ENCODE measurements at regions not wholly inside any gene's neighbourhood (a gene's known extent, or its start where the extent isn't known, plus 50 kb on each side); places are given as distances from the start of the nearest gene placed in this dataset.

- no peak for TF ChIP-seq CTCF (IDR thresholded peaks at IDR 0.05; ENCODE audit: borderline replicate concordance, control extremely low read depth, extremely low read depth, insufficient read depth, missing control alignments)
- no peak for DNase-seq (ENCODE audit: low spot score)
- in situ Hi-C loops (cut with MboI; ENCODE audit: low sequenced_read_pairs, unreplicated experiment), result no loop called here
Measured at GRCh38 chr11:110958216-110958615, 246.0 kb upstream of the ARHGAP20 start.

GRCh38 chr11:110955776-110956175 is 243.5 kb upstream of the ARHGAP20 start:
- no peak for DNase-seq (ENCODE audit: low spot score)
- no peak for TF ChIP-seq CTCF (IDR thresholded peaks at IDR 0.05; ENCODE audit: borderline replicate concordance, control extremely low read depth, extremely low read depth, insufficient read depth, missing control alignments)
- in situ Hi-C loops (cut with MboI; ENCODE audit: low sequenced_read_pairs, unreplicated experiment), result no loop called here

GRCh38 chr11:110951950-110952503 is 239.8 kb upstream of the ARHGAP20 start:
- no peak for TF ChIP-seq CTCF (IDR thresholded peaks at IDR 0.05; ENCODE audit: borderline replicate concordance, control extremely low read depth, extremely low read depth, insufficient read depth, missing control alignments)
- in situ Hi-C loops (cut with MboI; ENCODE audit: low sequenced_read_pairs, unreplicated experiment), result no loop called here
- DNase-seq (ENCODE audit: low spot score), result no peak

- DNase-seq (ENCODE audit: low spot score), result no peak
- in situ Hi-C loops (cut with MboI; ENCODE audit: low sequenced_read_pairs, unreplicated experiment), result no loop called here
- no peak for TF ChIP-seq CTCF (IDR thresholded peaks at IDR 0.05; ENCODE audit: borderline replicate concordance, control extremely low read depth, extremely low read depth, insufficient read depth, missing control alignments)
Measured at GRCh38 chr11:110951037-110951949, 239.1 kb upstream of the ARHGAP20 start.

- in situ Hi-C loops (cut with MboI; ENCODE audit: low sequenced_read_pairs, unreplicated experiment), result no loop called here
- no peak for TF ChIP-seq CTCF (IDR thresholded peaks at IDR 0.05; ENCODE audit: borderline replicate concordance, control extremely low read depth, extremely low read depth, insufficient read depth, missing control alignments)
- DNase-seq (ENCODE audit: low spot score), result no peak
Measured at GRCh38 chr11:110948112-110948511, 235.9 kb upstream of the ARHGAP20 start.

GRCh38 chr11:110947096-110947495 is 234.9 kb upstream of the ARHGAP20 start:
- no peak for DNase-seq (ENCODE audit: low spot score)
- in situ Hi-C loops (cut with MboI; ENCODE audit: low sequenced_read_pairs, unreplicated experiment), result no loop called here
- no peak for TF ChIP-seq CTCF (IDR thresholded peaks at IDR 0.05; ENCODE audit: borderline replicate concordance, control extremely low read depth, extremely low read depth, insufficient read depth, missing control alignments)
